Stomach smooth muscle (tissue), 2 donors: ENCODE measurements at regions not wholly inside any gene's neighbourhood (a gene's known extent, or its start where the extent isn't known, plus 50 kb on each side); places are given as distances from the start of the nearest gene placed in this dataset.

Experiments used
- H3K27ac ChIP-seq: one replicate; pipeline ENCODE4 v1.7.0; 2013; ENCODE audit warnings: mild to moderate bottlenecking, low read length, inconsistent platforms
- H3K27me3 ChIP-seq, 2 donors: one replicate each; pipeline ENCODE4 v1.7.0; 2013; ENCODE audit warnings: low read length in 2 of 2; ENCODE audit not compliant: insufficient read depth in 2 of 2, control insufficient read depth in 1 of 2
- H3K36me3 ChIP-seq, 2 donors: one replicate each; pipeline ENCODE4 v1.7.0; 2013; ENCODE audit warnings: low read length in 2 of 2; ENCODE audit not compliant: control insufficient read depth in 2 of 2, insufficient read depth in 2 of 2
- H3K4me1 ChIP-seq: one replicate; pipeline ENCODE4 v1.7.0; 2013; ENCODE audit warnings: low read length; ENCODE audit not compliant: control insufficient read depth, insufficient read depth
- H3K4me3 ChIP-seq, 2 donors: one replicate each; pipeline ENCODE4 v1.7.0; 2013; ENCODE audit warnings: low read length in 2 of 2
- H3K9ac ChIP-seq, 2 donors: one replicate each; pipeline ENCODE4 v1.7.0; 2013; ENCODE audit warnings: low read length in 2 of 2, mild to moderate bottlenecking in 1 of 2
- H3K9me3 ChIP-seq, 2 donors: one replicate each; pipeline ENCODE4 v1.7.0; 2013; ENCODE audit warnings: low read length in 2 of 2; ENCODE audit not compliant: control insufficient read depth in 2 of 2
- donor health status: healthy.
- donor health status: Pancreatic carcinoma.

DNA sequence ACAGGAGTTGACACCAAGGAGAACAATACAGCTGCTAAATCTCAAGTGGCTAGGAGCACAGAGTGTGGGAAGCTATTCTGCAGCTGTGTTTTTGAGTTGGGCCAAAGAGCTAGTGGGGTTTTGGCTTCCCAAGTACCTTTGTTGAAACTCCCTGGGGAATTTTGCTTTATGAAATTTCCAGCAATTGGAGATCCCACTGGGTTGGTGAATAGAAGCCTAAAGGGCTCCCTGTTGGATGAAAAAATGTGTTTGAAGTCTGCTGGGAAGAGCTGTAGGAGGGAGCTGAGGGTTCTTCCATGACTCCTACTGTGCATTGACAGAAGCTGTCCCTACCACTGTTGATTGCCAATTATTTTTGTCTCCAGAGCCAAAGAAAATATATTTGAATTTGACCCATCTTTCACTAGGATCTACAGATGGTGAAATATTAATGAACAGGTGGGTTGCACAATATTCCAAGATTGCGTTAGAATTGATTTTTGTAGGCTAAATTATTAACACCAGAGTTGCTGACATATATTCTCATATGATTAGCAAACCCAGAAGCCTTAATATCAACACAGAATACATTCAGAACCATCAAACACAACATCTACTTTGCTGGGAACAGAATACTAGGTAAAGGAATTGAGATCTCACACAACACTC lies 95.4 kb upstream of the CYP1B1 start:
- no peak overlapping the region for H3K4me3 ChIP-seq
- no peak overlapping the region for H3K27ac ChIP-seq
- no peaks in the 10 kb centered on the region for H3K27me3 ChIP-seq
- no peaks in the 10 kb centered on the region for H3K36me3 ChIP-seq
- H3K9me3 ChIP-seq, result peaks cover 0 to 3% of the 10 kb centered on the region in 2 donors
- no peak overlapping the region for H3K9ac ChIP-seq
- H3K4me1 ChIP-seq, result peaks cover 4% of the 10 kb centered on the region

DNA sequence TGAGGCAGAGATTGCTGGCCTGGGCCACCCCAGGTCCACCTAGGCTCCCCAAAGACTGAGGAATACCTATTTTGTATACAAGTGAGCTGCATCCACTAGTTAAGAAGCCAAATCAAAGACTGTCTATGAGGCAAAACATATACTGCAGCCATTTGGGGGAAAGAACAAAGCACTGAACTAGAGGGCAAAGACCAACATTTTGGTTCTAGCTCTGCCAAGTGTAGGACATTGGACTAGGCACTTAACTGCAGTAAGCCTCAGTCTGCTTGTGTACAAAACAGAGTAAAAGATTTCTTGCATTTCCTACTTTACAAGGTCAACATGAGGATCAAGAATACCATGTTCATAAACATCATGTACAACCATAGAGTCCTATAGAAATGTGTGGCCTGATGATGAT lies 94.8 kb upstream of the CYP1B1 start:
- Histone ChIP-seq H3K4me1 (peaks cover 4% of the 10 kb centered on the region), H3K9me3 (peaks cover 0 to 3% of the 10 kb centered on the region in 2 donors), H3K27ac (no peak overlapping the region), H3K9ac (no peak overlapping the region), H3K4me3 (no peak overlapping the region), H3K36me3 (no peaks in the 10 kb centered on the region), H3K27me3 (no peaks in the 10 kb centered on the region)

DNA sequence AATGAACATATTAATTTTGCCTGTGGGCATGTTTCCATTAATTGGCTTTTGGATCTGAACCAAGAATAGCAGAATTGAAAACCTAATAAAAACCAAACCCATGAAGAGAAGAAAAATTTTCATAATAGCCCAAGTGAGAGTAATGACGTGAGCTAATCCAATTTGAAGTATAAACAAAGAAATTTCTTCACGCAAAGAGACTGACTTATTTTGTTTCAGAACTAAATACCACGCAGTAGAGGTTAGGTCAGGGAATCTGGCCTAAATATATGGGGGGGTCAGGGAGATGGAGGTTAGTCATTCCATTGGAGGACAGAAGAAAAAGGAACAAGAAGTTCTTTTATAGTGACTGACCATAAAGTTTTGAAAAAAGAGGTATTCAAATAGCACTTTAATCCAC lies 94.1 kb upstream of the CYP1B1 start:
- no peak overlapping the region for H3K4me3 ChIP-seq
- H3K27me3 ChIP-seq, result no peaks in the 10 kb centered on the region
- H3K9me3 ChIP-seq, result peaks cover 0 to 3% of the 10 kb centered on the region in 2 donors
- no peak overlapping the region for H3K27ac ChIP-seq
- no peaks in the 10 kb centered on the region for H3K36me3 ChIP-seq
- no peak overlapping the region for H3K9ac ChIP-seq
- peaks cover 4% of the 10 kb centered on the region for H3K4me1 ChIP-seq

DNA sequence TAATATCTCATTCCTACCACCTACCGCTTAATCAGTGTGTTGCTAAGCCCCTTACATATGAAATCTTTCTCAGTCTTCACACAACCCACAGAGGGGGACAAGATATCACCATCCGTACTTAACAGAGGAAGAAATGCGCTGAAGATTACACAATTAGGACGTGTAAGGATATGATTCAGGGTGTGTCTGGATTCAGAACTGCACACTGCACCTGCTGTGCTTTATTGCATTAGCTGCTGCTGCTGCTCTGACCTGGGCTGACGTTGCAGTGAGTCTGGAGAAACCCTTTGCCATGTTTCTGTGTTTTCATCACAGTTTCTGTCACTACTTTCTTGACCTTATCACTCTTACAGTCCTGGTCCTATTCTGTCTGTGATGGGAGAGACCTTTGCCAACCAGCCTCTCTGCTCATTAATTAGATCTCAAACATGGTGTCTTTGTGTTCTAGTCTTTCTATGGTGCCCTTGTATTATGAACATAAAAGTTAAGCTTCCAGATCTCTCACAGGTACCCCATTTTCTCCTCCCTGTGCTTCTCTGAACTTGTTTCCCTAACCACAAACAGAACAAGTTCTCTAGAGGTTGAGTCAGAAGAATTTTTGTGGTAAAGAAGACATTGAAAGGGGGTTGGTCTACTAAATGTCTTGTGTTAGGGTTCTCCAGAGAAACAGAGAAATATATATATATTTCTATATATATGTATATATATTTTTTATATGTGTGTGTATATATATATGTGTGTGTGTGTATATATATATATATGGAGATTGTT lies 92.9 kb upstream of the CYP1B1 start:
- Histone ChIP-seq H3K27me3 (no peaks in the 10 kb centered on the region), H3K27ac (peak overlapping the region; percentile 6)

DNA sequence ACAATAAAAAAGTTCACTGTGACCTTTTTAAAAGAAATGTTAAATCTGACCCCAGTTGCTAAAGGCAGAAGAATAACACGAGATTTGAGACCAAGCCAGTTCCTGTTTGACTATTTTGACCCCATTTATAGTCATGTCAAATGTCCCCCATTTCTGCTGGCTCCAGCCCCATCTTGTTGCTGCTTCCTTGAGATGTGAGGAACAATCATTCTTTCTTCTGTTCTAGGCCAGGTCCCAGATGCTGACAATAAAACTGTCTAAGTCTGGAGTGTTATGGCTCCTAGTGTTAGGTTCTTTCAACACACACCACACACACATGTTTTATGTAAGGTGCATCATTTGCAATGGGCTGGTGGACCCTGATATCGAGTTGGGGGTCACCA lies 92.0 kb upstream of the CYP1B1 start:
- H3K36me3 ChIP-seq, result no peaks in the 10 kb centered on the region
- H3K4me3 ChIP-seq, result no peak overlapping the region
- H3K4me1 ChIP-seq, result peaks cover 4% of the 10 kb centered on the region
- H3K27ac ChIP-seq, result no peak overlapping the region
- H3K9ac ChIP-seq, result no peak overlapping the region
- H3K9me3 ChIP-seq, result peaks cover 0 to 3% of the 10 kb centered on the region in 2 donors
- H3K27me3 ChIP-seq, result no peaks in the 10 kb centered on the region

More for the DNA sequence above, 92.9 kb upstream of the CYP1B1 start:
- Histone ChIP-seq H3K4me3 (no peak overlapping the region), H3K9ac (no peak overlapping the region), H3K9me3 (peaks cover 0 to 3% of the 10 kb centered on the region in 2 donors), H3K36me3 (no peaks in the 10 kb centered on the region), H3K4me1 (peaks cover 4% of the 10 kb centered on the region)

DNA sequence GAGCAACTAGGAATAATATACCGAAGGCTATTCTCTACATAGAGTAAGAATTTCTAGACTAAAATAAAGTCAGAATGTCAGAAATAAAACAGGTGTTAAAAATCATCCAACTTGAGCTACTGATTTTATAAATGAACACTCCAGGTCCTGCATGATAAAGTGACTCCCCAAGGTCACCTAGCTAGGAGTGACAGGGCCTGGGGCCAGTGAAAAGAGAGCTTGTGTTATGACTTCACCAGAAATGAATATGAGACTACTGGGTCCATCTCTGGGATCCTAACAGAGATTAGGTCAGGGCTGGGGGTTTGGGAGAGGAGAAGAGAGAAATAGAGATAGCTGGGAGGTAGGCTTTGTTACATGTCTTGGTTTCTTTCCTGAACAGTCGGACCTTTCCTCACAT lies 89.7 kb upstream of the CYP1B1 start:
- Histone ChIP-seq H3K9me3 (no peaks in the 10 kb centered on the region), H3K4me3 (no peak overlapping the region), H3K9ac (no peak overlapping the region), H3K4me1 (peaks cover 4% of the 10 kb centered on the region), H3K27ac (no peak overlapping the region), H3K36me3 (no peaks in the 10 kb centered on the region), H3K27me3 (no peaks in the 10 kb centered on the region)

DNA sequence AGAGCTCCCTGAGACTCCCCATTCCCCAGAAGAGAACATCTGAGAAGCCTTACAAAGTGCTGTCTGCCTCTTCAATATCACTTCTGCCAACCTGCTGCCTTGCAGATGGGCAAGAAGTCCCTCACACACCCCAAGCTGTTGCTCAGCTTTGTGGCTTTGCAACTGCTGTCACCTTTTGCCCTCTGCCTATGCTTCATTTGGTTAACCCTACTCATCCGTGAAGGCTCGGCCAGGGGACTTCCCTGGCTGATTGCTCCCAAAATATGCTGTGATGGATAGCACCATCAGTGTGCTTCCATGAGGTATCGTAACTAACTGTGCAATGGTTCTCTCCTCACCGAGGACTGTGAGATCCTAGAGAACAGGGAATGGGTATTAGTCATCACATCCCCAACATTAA lies 88.9 kb upstream of the CYP1B1 start:
- H3K9ac ChIP-seq, result no peak overlapping the region
- no peak overlapping the region for H3K4me3 ChIP-seq
- H3K4me1 ChIP-seq, result peaks cover 4% of the 10 kb centered on the region
- no peak overlapping the region for H3K27ac ChIP-seq
- H3K9me3 ChIP-seq, result no peaks in the 10 kb centered on the region
- no peaks in the 10 kb centered on the region for H3K36me3 ChIP-seq
- no peaks in the 10 kb centered on the region for H3K27me3 ChIP-seq

DNA sequence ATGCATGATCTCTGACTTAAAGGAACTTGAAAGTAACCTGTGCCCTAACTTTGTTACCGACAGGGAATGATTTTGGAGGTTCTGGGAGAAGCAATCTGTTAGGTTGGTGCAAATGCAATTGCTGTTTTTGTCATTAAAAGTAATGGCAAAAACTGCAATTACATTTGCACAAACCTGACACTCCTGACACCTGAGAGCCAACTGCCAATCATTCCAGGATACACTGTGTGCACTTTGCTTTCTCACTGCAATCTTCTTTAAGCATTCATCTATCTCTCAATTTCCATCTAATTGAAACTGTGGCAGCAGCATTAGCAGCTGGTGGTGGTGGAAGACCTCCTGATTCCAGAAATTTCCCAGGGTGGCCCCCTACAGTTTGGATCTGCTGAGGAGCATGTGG lies 87.6 kb upstream of the CYP1B1 start:
- Histone ChIP-seq H3K4me1 (peaks cover 11% of the 10 kb centered on the region), H3K27me3 (no peaks in the 10 kb centered on the region), H3K4me3 (no peak overlapping the region), H3K9me3 (no peaks in the 10 kb centered on the region), H3K9ac (no peak overlapping the region), H3K27ac (no peak overlapping the region), H3K36me3 (no peaks in the 10 kb centered on the region)

DNA sequence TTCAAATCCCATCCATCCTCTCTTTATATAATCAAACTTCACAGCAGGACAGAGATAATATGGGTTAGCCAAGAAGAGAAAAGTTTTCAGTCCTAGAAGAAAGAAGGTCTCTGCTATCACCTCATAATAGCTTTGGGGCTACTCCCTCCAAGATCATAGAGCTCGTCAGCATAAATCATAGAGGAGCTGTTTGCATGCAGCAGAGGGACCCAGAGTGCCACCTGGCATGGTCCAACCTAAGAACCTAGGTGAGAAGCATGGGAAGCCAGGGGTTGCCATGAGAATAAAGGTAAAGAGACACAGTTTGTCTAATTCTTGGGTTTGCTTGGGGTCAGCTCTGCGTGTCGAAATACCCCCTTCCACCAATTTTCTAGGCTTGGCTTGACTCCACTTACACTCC lies 87.1 kb upstream of the CYP1B1 start:
- H3K27ac ChIP-seq, result no peak overlapping the region
- H3K9me3 ChIP-seq, result no peaks in the 10 kb centered on the region
- H3K4me3 ChIP-seq, result no peak overlapping the region
- H3K27me3 ChIP-seq, result no peaks in the 10 kb centered on the region
- peaks cover 15% of the 10 kb centered on the region for H3K4me1 ChIP-seq
- no peak overlapping the region for H3K9ac ChIP-seq
- H3K36me3 ChIP-seq, result no peaks in the 10 kb centered on the region

DNA sequence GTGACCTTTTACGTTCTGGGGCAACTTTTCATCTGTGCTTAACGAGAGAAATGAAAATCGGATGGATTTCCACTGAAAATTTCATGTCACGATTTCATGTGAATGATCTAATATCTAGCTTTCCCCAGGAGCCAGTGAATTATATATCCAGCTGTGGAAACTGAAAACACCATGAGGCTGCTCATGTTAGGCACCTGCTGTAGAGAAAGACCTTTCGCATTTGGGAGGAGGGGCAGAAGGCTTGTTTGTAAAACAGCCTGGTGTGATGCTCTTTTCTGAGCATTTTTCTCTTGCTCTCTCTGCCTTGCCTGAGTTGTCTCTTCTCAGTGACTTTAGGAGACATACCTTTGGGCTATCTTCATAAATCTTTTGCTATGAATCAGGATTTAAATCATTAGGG lies 84.6 kb upstream of the CYP1B1 start:
- no peak overlapping the region for H3K9ac ChIP-seq
- H3K36me3 ChIP-seq, result no peaks in the 10 kb centered on the region
- no peak overlapping the region for H3K27ac ChIP-seq
- no peaks in the 10 kb centered on the region for H3K9me3 ChIP-seq
- no peak overlapping the region for H3K4me3 ChIP-seq
- H3K4me1 ChIP-seq, result peaks cover 10% of the 10 kb centered on the region
- no peaks in the 10 kb centered on the region for H3K27me3 ChIP-seq

DNA sequence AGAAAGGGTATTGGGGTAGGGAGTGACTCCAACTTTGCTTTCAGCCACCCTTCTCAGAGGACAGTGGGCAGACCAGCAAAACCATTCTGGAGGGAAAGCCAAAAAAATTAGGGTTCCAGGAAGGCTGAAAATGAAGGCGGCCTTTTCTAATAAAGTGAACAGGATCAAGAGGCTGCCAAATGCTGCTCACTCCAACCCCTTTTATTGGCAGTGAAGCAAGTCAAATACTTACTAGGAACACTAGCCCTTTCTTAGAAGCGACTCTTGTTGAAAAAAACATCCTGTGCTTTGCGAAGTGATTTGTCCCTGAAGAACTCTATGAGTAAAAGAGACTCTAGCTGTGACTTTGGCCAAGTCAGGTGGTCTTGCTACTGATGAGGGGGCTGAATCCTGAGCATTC lies 83.6 kb upstream of the CYP1B1 start:
- Histone ChIP-seq H3K27ac (peak overlapping the region; percentile 41), H3K27me3 (no peaks in the 10 kb centered on the region), H3K4me3 (no peak overlapping the region), H3K36me3 (no peaks in the 10 kb centered on the region), H3K9ac (no peak overlapping the region), H3K4me1 (peaks cover 10% of the 10 kb centered on the region), H3K9me3 (no peaks in the 10 kb centered on the region)
